Right lobe of liver (tissue), 4 donors: ENCODE measurements at regions not wholly inside any gene's neighbourhood (a gene's known extent, or its start where the extent isn't known, plus 50 kb on each side); places are given as distances from the start of the nearest gene placed in this dataset.

ENCODE experiments used
- POLR2A ChIP-seq: fragments of 450-650 bp; IDR thresholded peaks from one replicate; pipeline ENCODE4 v1.6.1; 2017; ENCODE audit warnings: antibody characterized with exemption, mild to moderate bottlenecking
- TF ChIP-seq, protein P1 (sequence below), 4 donors: fragments of 200-600 bp in 3 of 4; fragments of 450-650 bp in 1 of 4; IDR thresholded peaks; one replicate each; pipeline versions ENCODE4 v1.5.1 to v1.8.0; 2016 to 2022; ENCODE audit warnings: antibody characterized with exemption in 4 of 4, mild to moderate bottlenecking in 2 of 4
- donor health status: DM: no; HTN: no; CAD: no.
- donor health status: DM: no; HTN: no; CAD: no.
- donor health status: DM: no; HTN: yes; CAD: no.

DNA sequence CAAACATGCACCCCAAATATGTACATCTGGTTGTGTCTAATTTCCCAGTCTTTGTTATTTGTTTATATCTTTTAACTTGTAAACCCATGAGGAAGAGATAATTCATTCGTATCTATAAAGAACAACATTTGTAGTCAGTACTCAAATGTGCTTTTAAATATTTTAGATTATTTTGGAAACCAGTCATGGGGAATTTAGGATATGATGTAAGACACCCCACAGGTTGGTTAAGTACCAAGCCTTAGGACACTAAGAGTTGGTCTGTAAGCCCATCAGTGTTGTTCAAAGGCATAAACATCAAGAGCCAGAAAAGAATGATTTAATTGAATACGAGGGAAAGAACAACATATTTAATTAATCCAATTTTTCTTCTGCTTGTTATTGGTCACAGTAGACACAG is 421.1 kb upstream of the SEMA3C start:
- TF ChIP-seq, protein P1, sequence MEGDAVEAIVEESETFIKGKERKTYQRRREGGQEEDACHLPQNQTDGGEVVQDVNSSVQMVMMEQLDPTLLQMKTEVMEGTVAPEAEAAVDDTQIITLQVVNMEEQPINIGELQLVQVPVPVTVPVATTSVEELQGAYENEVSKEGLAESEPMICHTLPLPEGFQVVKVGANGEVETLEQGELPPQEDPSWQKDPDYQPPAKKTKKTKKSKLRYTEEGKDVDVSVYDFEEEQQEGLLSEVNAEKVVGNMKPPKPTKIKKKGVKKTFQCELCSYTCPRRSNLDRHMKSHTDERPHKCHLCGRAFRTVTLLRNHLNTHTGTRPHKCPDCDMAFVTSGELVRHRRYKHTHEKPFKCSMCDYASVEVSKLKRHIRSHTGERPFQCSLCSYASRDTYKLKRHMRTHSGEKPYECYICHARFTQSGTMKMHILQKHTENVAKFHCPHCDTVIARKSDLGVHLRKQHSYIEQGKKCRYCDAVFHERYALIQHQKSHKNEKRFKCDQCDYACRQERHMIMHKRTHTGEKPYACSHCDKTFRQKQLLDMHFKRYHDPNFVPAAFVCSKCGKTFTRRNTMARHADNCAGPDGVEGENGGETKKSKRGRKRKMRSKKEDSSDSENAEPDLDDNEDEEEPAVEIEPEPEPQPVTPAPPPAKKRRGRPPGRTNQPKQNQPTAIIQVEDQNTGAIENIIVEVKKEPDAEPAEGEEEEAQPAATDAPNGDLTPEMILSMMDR (IDR thresholded peaks at IDR 0.05) = no peak
- no peak for TF ChIP-seq POLR2A
